Caco-2 (cell line): ENCODE measurements at regions not wholly inside any gene's neighbourhood (a gene's known extent, or its start where the extent isn't known, plus 50 kb on each side); places are given as distances from the start of the nearest gene placed in this dataset.

Experiments
- BruUV-seq: library from RNA; stranded (reverse); fragments of 400-500 nt; replicated peaks from 2 replicates; lab custom pipeline; 2021; lab: Mats Ljungman, UMichigan
- CTCF ChIA-PET: fragments of 300-600 bp; sonication (Branson Sonifier 250); formaldehyde crosslinking; loops from one replicate; lab custom pipeline; 2022; ENCODE audit warnings: antibody characterized with exemption; lab: Charles Lee
- POLR2A ChIA-PET: fragments of 300-600 bp; sonication (Branson Sonifier 250); formaldehyde crosslinking; loops from one replicate; lab custom pipeline; 2022; ENCODE audit warnings: antibody characterized with exemption; lab: Charles Lee
- DNase-seq, 2 experiments: peaks; one replicate each; pipeline versions ENCODE4 v3.0.0 to v3.0.0-alpha.2; 2020 to 2022
- H3K27me3 ChIP-seq: replicated peaks from 2 replicates; pipeline ENCODE4 v1.6.0; 2011; ENCODE audit warnings: low read length; ENCODE audit not compliant: control insufficient read depth, insufficient read depth
- H3K36me3 ChIP-seq: 2 replicates; pipeline ENCODE4 v1.5.1; 2011; ENCODE audit warnings: low read length; ENCODE audit not compliant: control insufficient read depth, insufficient read depth
- H3K4me1 ChIP-seq: fragments of 250-450 bp; sonication (Bioruptor Pico); 2 replicates; pipeline ENCODE4 v1.5.1; 2020; ENCODE audit warnings: mild to moderate bottlenecking
- H3K4me3 ChIP-seq: 2 replicates; pipeline ENCODE4 v1.5.1; 2011; ENCODE audit warnings: low read depth, mild to moderate bottlenecking, control low read depth, low read length
- H3K9me3 ChIP-seq: fragments of 250-450 bp; sonication (Bioruptor Pico); 2 replicates; pipeline ENCODE4 v1.5.1; 2020; ENCODE audit warnings: mild to moderate bottlenecking, moderate library complexity
- H3K27ac Mint-ChIP-seq: one replicate; pipeline ENCODE4 v1.8.0; 2022; ENCODE audit warnings: mixed read lengths; ENCODE audit not compliant: unreplicated experiment
- H3K27me3 Mint-ChIP-seq: one replicate; pipeline ENCODE4 v1.8.0; 2022; ENCODE audit warnings: mixed read lengths; ENCODE audit not compliant: insufficient read depth, unreplicated experiment
- H3K36me3 Mint-ChIP-seq: one replicate; pipeline ENCODE4 v1.8.0; 2022; ENCODE audit warnings: mild to moderate bottlenecking, mixed read lengths; ENCODE audit not compliant: insufficient read depth, unreplicated experiment
- H3K4me1 Mint-ChIP-seq: one replicate; pipeline ENCODE4 v1.8.0; 2022; ENCODE audit warnings: low read depth, mixed read lengths; ENCODE audit not compliant: unreplicated experiment
- H3K4me3 Mint-ChIP-seq: one replicate; pipeline ENCODE4 v1.8.0; 2022; ENCODE audit warnings: mild to moderate bottlenecking, moderate library complexity, mixed read lengths; ENCODE audit not compliant: unreplicated experiment
- H3K9me3 Mint-ChIP-seq: one replicate; pipeline ENCODE4 v1.8.0; 2022; ENCODE audit warnings: mixed read lengths; ENCODE audit not compliant: unreplicated experiment
- intact Hi-C: fragments of 100-400 bp; cut with micrococcal nuclease; formaldehyde crosslinking; loops from one replicate; pipeline ENCODE4 v1.10.0; 2022; ENCODE audit not compliant: unreplicated experiment
- TF ChIP-seq, protein P1 (sequence below), 2 experiments: fragments of 200-600 bp in 1 of 2; IDR thresholded peaks; 1 replicate in 1 of 2; 2 replicates in 1 of 2; pipeline versions ENCODE4 v1.5.1 to v1.8.0; 2011 to 2022; ENCODE audit warnings: antibody characterized with exemption in 1 of 2, control low read depth in 1 of 2, inconsistent platforms in 1 of 2, low read depth in 1 of 2, low read length in 1 of 2, mild to moderate bottlenecking in 1 of 2, moderate library complexity in 1 of 2; ENCODE audit not compliant: insufficient read depth in 1 of 2, severe bottlenecking in 1 of 2, unreplicated experiment in 1 of 2

DNA sequence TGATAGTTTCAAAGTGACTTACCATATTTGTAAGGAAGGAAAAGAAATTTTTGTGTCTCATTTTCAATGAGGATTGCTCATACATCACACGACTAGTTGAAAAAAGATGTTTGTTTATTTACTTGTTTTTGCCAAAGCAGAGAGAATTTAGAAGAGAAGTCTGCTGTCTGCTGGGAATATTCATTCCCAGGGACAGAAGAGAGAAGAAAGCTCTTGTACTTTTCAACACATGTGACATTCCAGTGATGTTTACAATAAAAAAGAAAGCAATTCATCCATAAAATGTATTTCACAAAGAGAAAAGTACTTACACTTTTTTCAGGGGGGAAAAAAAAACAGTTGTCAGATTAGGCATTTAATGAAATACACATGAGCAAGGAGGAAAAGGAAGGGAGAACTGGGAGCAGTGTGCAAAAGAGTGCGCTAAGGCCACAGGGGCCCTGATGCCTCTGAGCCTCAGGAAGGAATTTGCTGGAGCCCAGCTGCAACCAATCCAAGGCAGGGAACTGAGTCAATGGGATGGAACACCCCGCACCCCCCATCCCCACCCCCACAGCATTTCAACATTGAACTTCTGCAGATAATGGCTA lies 115.0 kb downstream of the RPAP3 start:
- TF ChIP-seq, protein P1, sequence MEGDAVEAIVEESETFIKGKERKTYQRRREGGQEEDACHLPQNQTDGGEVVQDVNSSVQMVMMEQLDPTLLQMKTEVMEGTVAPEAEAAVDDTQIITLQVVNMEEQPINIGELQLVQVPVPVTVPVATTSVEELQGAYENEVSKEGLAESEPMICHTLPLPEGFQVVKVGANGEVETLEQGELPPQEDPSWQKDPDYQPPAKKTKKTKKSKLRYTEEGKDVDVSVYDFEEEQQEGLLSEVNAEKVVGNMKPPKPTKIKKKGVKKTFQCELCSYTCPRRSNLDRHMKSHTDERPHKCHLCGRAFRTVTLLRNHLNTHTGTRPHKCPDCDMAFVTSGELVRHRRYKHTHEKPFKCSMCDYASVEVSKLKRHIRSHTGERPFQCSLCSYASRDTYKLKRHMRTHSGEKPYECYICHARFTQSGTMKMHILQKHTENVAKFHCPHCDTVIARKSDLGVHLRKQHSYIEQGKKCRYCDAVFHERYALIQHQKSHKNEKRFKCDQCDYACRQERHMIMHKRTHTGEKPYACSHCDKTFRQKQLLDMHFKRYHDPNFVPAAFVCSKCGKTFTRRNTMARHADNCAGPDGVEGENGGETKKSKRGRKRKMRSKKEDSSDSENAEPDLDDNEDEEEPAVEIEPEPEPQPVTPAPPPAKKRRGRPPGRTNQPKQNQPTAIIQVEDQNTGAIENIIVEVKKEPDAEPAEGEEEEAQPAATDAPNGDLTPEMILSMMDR (IDR thresholded peaks at IDR 0.05; ENCODE audit: insufficient read depth in 1 of 2, low read depth in 1 of 2, low read length in 1 of 2, severe bottlenecking in 1 of 2, unreplicated experiment in 1 of 2) = no peak
- POLR2A ChIA-PET = no interaction called here
- CTCF ChIA-PET = no interaction called here

DNA sequence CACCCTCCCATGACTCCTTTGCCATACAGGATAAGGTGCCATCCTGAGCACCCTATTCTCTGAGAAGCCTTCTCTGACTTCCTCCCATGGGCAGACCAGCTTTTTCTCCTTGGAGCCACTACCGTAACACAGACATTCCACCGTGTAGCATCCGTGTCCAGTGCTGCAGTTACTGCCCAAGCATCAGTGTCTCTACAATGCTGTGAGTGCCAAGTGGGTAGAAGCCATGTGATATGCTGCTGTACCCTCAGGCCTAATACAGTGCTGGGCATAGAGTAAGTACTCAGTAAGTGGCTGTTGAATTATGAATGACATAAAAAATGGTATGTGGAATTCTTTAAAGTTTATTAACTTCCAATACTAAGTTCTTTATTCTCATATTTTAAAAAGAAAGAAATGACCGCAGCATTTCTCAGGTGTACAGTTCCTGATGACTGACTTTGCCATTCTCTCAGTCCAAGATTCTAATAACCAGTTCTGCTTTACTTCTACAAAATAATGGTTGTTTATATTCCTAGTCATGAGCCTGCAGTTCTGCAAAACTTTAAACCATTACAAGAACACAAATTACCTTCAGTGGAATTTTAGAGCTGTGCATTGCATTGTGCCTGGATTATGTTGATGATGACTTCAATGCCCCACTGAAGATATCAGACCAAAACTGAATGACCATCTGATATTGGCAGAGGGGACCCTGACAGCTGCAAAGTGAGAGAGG lies 118.7 kb downstream of the RPAP3 start:
- Mint-ChIP-seq H3K4me1 (no peaks in the 10 kb centered on the region), H3K36me3 (no peaks in the 10 kb centered on the region), H3K4me3 (no peak overlapping the region), H3K27ac (no peak overlapping the region), H3K9me3 (no peaks in the 10 kb centered on the region), H3K27me3 (peaks cover 19% of the 10 kb centered on the region)
- H3K36me3 ChIP-seq = no peaks in the 10 kb centered on the region
- no peak overlapping the region for H3K4me3 ChIP-seq
- DNase-seq = no peak
- H3K9me3 ChIP-seq = no peaks in the 10 kb centered on the region
- intact Hi-C loops = no loop called here
- no TSS peak for BruUV-seq
- no peaks in the 10 kb centered on the region; the same call in 1 of the 2 replicates for H3K27me3 ChIP-seq
- ChIA-PET POLR2A (no interaction called here), CTCF (no interaction called here)
- TF ChIP-seq, protein P1 (IDR thresholded peaks at IDR 0.05; ENCODE audit: insufficient read depth in 1 of 2, low read depth in 1 of 2, low read length in 1 of 2, severe bottlenecking in 1 of 2, unreplicated experiment in 1 of 2) = no peak
- no peaks in the 10 kb centered on the region for H3K4me1 ChIP-seq

More for the DNA sequence above, 115.0 kb downstream of the RPAP3 start:
- BruUV-seq = no TSS peak
- H3K4me3 Mint-ChIP-seq = no peak overlapping the region
- no peak overlapping the region for H3K27ac Mint-ChIP-seq
- no peak for DNase-seq
- H3K27me3 Mint-ChIP-seq = peaks cover 13% of the 10 kb centered on the region
- intact Hi-C loops = no loop called here
- Histone ChIP-seq H3K27me3 (no peaks in the 10 kb centered on the region; the same call in none of the 2 replicates), H3K9me3 (no peaks in the 10 kb centered on the region), H3K36me3 (no peaks in the 10 kb centered on the region), H3K4me1 (no peaks in the 10 kb centered on the region), H3K4me3 (no peak overlapping the region)
- no peaks in the 10 kb centered on the region for H3K4me1 Mint-ChIP-seq
- H3K9me3 Mint-ChIP-seq = no peaks in the 10 kb centered on the region
- no peaks in the 10 kb centered on the region for H3K36me3 Mint-ChIP-seq

DNA sequence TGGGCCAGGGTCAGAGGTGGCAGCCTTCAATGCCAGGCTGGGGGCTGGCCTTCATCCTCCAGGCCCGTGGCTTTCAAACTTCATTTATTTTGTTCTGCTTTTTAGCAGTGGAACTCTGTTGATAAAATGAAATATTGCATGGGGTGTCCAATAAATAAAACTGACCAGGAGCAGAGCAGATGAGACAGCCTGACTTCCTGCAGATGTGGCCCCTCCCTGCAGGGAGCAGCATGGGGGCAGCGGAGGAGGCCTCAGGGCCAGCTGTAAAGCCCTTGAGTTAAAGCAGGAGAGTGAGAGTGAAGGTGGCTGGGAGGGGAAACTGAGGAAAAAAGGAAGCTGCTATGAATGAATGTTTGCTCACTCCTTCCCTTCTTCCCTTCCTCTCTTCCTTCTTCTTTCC lies 120.3 kb downstream of the RPAP3 start:
- POLR2A ChIA-PET = no interaction called here
- H3K9me3 ChIP-seq = no peaks in the 10 kb centered on the region; the same call in 1 of the 2 replicates
- Mint-ChIP-seq H3K4me1 (no peaks in the 10 kb centered on the region), H3K27me3 (peaks cover 19% of the 10 kb centered on the region), H3K4me3 (no peak overlapping the region), H3K36me3 (no peaks in the 10 kb centered on the region), H3K9me3 (no peaks in the 10 kb centered on the region), H3K27ac (no peak overlapping the region)
- H3K4me1 ChIP-seq = no peaks in the 10 kb centered on the region
- BruUV-seq = no TSS peak
- H3K27me3 ChIP-seq = no peaks in the 10 kb centered on the region
- H3K36me3 ChIP-seq = no peaks in the 10 kb centered on the region
- no peak overlapping the region for H3K4me3 ChIP-seq
- CTCF ChIA-PET = no interaction called here
- no peak for DNase-seq
- TF ChIP-seq, protein P1 (IDR thresholded peaks at IDR 0.05; ENCODE audit: insufficient read depth in 1 of 2, low read depth in 1 of 2, low read length in 1 of 2, severe bottlenecking in 1 of 2, unreplicated experiment in 1 of 2) = no peak
- intact Hi-C loops = no loop called here
